ENCODE measurements at regions not wholly inside any gene's neighbourhood (a gene's known extent, or its start where the extent isn't known, plus 50 kb on each side); places are given as distances from the start of the nearest gene placed in this dataset.
"Not testable (repeated sequence)": the region's sequence is repeated elsewhere in the genome, so short reads cannot be mapped to it uniquely, and the experiment has no call there.

GRCh38 chr9:14994738-14995137, 84.5 kb upstream of the FREM1 start:
- TF ChIP-seq CTCF (IDR thresholded peaks at IDR 0.05; ENCODE audit: borderline replicate concordance, insufficient read depth, low read depth, low read length) = no peak
- no peak overlapping the region for H3K4me3 ChIP-seq (ENCODE audit: low read depth, low read length)

DNA sequence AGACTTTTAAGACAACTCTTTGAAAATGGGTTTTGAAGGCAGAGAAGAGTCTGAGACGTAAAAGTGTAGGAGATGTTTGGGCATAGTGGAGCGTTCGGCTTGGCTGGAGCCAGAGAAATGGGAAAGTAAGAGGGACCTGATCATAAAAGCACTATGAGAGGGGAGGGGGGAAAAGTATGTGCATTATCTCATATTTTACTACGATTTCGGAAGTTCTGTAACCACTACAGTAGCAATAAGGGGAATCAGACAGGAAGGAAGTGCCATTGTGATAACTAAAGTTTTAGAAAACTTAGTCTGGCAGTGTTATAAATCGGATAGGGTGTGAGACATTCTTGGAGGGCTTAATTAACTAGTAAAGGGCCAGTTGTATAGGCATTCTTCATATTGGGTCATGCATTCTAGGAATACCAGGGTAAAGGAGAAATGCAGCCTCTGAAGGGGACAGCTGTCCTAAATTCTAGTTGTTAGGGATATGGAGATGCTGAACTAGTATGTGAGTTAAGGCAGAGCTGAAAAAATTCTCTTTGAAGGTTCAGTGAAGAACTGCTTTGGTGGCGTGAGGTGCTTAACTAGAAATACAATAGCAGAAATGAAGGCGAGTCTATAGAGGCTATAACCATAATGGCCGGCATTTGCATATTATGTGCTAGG, 83.8 kb upstream of the FREM1 start:
- H3K4me3 ChIP-seq (ENCODE audit: low read depth, low read length) = no peak overlapping the region
- no peak for TF ChIP-seq CTCF (IDR thresholded peaks at IDR 0.05; ENCODE audit: borderline replicate concordance, insufficient read depth, low read depth, low read length)

DNA sequence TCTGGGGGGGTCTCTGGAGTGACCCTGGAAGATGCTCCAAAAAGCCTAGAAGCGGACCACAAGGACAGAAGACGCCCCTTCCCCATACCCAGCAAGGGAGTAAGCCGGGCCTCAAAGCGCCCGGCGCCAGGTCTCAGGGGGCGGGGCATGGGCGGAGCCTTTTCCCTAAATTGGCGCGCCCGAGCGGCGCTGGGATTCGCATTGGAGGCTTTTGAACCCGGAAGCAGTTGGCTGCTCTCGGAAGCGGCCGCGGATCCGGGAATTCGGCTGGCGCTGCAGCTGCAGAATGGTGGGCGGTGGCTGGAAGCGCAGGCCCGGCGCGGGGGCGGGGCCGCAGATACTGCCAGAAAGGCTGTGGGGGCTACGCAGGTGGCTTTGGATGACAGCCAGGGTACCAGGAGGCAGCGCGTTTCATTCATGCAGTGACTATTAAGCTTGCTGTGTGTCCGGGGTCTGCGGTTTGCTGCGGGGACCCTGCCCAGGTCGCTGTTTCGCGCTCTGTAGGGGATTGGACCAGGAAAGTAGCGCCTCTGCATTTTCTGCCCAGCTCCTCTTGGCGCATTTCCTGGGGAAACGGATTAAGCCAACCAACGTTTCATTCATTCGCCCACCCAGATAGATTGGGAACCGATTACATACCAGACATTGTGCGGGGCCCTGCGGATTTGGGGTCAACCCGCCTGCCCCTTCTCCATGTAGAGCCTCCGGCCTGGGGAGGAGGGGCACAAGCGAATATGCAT, 83.0 kb upstream of the FREM1 start:
- no peak for TF ChIP-seq CTCF (IDR thresholded peaks at IDR 0.05; ENCODE audit: borderline replicate concordance, insufficient read depth, low read depth, low read length)
- H3K4me3 ChIP-seq (ENCODE audit: low read depth, low read length) = no peak overlapping the region

DNA sequence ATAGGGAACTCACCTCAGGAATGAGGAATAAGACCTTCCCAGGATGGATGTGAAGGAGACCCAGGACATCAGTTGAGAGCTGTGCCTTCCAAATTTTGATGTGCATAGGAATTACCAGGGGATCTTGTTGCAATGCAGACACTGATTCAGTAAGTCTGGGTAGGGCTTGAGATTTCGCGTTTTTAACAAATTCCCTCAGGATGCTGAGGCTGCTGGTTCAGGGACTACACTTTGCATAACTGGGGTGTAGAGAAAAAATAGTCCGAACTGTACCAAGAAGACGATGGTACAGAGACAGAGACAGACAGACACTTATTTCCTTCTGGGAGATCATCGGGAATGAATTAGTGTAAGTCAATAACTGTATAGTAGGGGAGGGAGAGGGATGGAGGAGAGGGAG, 82.3 kb upstream of the FREM1 start:
- no peak overlapping the region for H3K4me3 ChIP-seq (ENCODE audit: low read depth, low read length)
- TF ChIP-seq CTCF (IDR thresholded peaks at IDR 0.05; ENCODE audit: borderline replicate concordance, insufficient read depth, low read depth, low read length) = no peak

GRCh38 chr9:14992081-14992480, 81.9 kb upstream of the FREM1 start:
- no peak for TF ChIP-seq CTCF (IDR thresholded peaks at IDR 0.05; ENCODE audit: borderline replicate concordance, insufficient read depth, low read depth, low read length)
- H3K4me3 ChIP-seq (ENCODE audit: low read depth, low read length) = no peak overlapping the region

DNA sequence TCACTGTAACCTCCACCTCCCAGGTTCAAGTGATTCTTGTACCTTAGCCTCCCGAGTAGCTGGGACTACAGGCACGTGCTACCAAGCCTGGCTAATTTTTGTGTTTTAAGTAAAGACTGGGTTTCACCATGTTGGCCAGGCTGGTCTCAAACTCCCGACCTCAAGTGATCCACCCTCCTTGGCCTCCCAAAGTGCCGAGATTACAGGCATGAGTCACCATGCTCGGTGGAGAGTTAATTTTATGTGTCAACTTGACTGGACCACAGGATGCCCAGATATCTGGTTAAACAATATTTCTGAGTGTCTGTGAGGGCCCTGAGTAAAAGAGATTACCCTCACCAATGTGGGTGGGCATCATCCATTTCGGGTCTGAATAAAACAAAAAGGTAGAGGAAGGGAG, 80.4 kb upstream of the FREM1 start:
- H3K4me3 ChIP-seq (ENCODE audit: low read depth, low read length) = not testable (repeated sequence)

GRCh38 chr9:14989811-14990210, 79.6 kb upstream of the FREM1 start:
- TF ChIP-seq CTCF (IDR thresholded peaks at IDR 0.05; ENCODE audit: borderline replicate concordance, insufficient read depth, low read depth, low read length) = no peak
- H3K4me3 ChIP-seq (ENCODE audit: low read depth, low read length) = no peak overlapping the region

DNA sequence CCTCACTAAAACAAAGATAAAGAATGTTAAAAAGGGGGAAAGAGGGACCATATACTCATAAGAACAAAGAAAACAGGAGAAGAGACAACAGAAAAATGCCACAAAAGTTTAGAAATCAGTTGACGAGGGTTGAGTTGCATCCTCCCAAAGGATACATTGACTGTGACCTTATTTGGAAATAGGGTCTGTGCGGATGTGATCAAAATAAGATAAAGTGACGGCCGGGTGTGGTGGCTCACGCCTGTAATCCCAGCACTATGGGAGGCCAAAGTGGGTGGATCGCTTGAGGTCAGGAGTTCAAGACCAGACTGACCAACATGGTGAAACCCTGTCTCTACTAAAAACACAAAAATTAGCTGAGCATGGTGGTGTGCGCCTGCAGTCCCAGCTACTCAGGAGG, 79.1 kb upstream of the FREM1 start:
- not testable (repeated sequence) for H3K4me3 ChIP-seq (ENCODE audit: low read depth, low read length)
